Lower leg skin (tissue), 4 donors: ENCODE measurements at regions not wholly inside any gene's neighbourhood (a gene's known extent, or its start where the extent isn't known, plus 50 kb on each side); places are given as distances from the start of the nearest gene placed in this dataset.
"Not testable (repeated sequence)": the region's sequence is repeated elsewhere in the genome, so short reads cannot be mapped to it uniquely, and the experiment has no call there.

Experiments
- DNase-seq, 2 donors: peaks; one replicate each; pipeline ENCODE4 v3.0.0-alpha.2; 2019; ENCODE audit warnings: low spot score in 2 of 2
- H3K4me3 ChIP-seq: fragments of 200-600 bp; sonication (generic); 2 replicates; pipeline ENCODE4 v1.5.1; 2017; ENCODE audit warnings: mild to moderate bottlenecking, low read depth; ENCODE audit not compliant: poor library complexity, severe bottlenecking
- POLR2A ChIP-seq, 2 donors: fragments of 450-650 bp; IDR thresholded peaks; one replicate each; pipeline ENCODE4 v1.6.1; 2016 to 2017; ENCODE audit warnings: antibody characterized with exemption in 2 of 2, mild to moderate bottlenecking in 1 of 2, moderate library complexity in 1 of 2
- WGBS, 2 donors: methylation state at CpG; one replicate each; pipeline ENCODE4 v1.1.5; 2018; 5-methylcytosine and 5-hydroxymethylcytosine counted together
- intact Hi-C: fragments of 100-400 bp; cut with DNase I; formaldehyde crosslinking; loops from one replicate; pipeline ENCODE4 v1.15.0; 2023; ENCODE audit warnings: low total_unique reads
- TF ChIP-seq, protein P1 (sequence below), 3 donors: fragments of 450-650 bp; IDR thresholded peaks; one replicate each; pipeline ENCODE4 v1.5.1; 2016; ENCODE audit warnings: antibody characterized with exemption in 3 of 3, mild to moderate bottlenecking in 3 of 3, moderate library complexity in 2 of 3

DNA sequence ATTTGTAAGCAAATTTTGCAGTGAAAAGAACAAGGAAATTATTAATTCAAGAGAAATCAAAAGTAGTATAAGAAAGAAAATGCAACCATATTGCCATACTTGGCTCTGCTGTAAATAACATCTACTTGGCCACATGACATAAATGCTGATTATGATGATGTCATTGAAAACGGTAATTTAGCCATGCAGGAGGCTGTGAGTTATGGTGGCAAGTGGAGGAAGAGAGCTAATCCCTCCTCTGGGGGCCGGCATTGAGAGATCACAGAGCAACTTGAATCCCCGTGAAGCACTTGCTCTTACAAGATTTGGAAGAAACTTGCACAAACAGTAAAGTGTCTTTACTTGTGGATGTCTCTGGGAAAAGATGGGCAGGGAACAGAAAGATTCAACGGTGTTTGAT is 456.6 kb downstream of the PREX1 start:
- no peak for TF ChIP-seq POLR2A (IDR thresholded peaks at IDR 0.05)
- TF ChIP-seq, protein P1, sequence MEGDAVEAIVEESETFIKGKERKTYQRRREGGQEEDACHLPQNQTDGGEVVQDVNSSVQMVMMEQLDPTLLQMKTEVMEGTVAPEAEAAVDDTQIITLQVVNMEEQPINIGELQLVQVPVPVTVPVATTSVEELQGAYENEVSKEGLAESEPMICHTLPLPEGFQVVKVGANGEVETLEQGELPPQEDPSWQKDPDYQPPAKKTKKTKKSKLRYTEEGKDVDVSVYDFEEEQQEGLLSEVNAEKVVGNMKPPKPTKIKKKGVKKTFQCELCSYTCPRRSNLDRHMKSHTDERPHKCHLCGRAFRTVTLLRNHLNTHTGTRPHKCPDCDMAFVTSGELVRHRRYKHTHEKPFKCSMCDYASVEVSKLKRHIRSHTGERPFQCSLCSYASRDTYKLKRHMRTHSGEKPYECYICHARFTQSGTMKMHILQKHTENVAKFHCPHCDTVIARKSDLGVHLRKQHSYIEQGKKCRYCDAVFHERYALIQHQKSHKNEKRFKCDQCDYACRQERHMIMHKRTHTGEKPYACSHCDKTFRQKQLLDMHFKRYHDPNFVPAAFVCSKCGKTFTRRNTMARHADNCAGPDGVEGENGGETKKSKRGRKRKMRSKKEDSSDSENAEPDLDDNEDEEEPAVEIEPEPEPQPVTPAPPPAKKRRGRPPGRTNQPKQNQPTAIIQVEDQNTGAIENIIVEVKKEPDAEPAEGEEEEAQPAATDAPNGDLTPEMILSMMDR (IDR thresholded peaks at IDR 0.05): no peak
- no peak overlapping the region for H3K4me3 ChIP-seq
- intact Hi-C loops: no loop called here
- WGBS, 2 donors: 74 to 76% methylated on average over 4 of the region's 4 CpGs
- DNase-seq: no peak

DNA sequence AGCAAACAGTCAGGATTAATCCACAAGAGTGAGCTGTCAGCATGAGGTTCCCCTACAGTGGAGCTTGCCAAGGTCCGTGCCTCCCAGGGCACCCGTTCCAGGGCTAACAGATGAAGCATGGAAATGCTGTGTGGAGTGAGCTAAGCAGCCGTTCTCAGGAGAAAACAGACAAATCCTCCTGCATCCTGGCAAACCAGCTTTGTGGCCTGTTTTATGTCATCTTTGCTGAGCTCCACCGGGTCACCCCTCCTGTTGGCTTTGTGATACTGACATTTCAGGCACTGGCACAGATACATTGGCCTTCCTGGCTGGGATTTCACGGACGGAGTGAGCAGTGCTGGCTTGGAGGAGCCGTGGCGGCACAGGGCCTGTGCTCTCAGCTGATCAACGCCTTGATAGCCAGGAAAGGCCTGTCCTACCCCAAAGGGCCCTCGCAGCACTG is 459.2 kb downstream of the PREX1 start:
- H3K4me3 ChIP-seq, intact Hi-C loops, DNase-seq: not testable (repeated sequence)
- WGBS, 2 donors: 53 to 65% methylated on average over 10 of the region's 10 CpGs

DNA sequence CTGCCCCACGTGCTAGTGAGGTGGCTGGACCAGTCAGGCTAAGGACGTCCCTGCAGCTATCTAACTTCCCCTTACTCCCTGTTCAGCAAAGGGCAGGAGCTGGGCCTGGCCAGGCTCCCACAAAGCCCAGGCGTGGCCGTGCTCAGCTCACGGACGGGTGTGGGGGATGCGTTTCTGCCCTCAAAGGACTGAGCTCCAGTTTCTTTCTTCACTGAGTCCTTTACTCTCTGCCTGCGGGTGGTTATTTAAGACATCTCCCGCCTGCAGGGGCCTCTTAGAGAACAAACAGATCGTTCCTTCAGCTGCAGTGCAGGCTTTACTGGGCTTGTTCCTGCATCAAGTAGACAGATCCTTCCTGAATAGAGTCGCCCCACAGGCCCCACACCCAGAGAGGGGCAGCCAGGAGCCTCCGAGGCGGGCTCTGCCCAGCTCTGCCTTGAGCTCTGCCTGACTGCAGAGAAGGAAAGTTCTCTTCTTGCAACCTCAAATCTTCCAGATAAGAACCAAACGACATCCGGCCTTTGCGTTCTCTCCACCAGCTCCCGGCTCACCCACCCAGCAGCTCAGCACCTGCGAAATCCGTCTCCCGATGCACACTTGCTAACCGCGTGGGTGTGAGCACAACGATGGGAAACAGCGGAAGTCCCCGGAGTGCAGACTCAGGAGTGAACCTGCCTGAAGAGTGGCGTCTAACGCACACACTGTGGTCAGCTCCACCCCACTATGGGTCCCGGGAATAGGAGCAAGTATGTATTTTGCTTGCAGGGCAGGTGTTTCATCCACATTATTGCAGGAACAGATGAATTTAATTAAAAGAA is 460.0 kb downstream of the PREX1 start:
- H3K4me3 ChIP-seq, DNase-seq, intact Hi-C loops: not testable (repeated sequence)
- WGBS, 2 donors: 23 to 30% methylated on average over 13 to 17 of the region's 28 CpGs

DNA sequence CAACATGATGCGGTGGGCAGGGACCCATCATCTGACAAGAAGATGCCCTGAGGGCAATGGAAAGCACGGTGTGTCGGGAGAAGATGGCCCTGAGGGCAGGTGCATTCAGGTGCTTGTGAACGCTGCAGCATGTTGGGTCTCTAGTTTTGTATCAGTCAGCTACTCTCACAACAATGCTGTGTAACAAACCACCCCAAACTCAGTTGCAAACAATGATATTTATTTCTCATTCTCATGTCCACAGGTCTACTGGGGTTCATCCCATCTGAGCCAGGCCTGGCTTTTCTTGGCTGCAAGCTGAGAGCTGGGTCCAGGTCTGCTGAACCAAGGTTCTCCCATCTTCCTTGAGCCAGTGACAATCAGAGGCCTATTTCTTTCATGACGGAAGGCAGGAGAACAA is 461.6 kb downstream of the PREX1 start:
- DNase-seq: no peak
- intact Hi-C loops: no loop called here
- no peak overlapping the region for H3K4me3 ChIP-seq
- no peak for TF ChIP-seq POLR2A (IDR thresholded peaks at IDR 0.05)
- TF ChIP-seq, protein P1 (IDR thresholded peaks at IDR 0.05): no peak
- 90 to 93% methylated on average over 5 of the region's 5 CpGs for WGBS, 2 donors

DNA sequence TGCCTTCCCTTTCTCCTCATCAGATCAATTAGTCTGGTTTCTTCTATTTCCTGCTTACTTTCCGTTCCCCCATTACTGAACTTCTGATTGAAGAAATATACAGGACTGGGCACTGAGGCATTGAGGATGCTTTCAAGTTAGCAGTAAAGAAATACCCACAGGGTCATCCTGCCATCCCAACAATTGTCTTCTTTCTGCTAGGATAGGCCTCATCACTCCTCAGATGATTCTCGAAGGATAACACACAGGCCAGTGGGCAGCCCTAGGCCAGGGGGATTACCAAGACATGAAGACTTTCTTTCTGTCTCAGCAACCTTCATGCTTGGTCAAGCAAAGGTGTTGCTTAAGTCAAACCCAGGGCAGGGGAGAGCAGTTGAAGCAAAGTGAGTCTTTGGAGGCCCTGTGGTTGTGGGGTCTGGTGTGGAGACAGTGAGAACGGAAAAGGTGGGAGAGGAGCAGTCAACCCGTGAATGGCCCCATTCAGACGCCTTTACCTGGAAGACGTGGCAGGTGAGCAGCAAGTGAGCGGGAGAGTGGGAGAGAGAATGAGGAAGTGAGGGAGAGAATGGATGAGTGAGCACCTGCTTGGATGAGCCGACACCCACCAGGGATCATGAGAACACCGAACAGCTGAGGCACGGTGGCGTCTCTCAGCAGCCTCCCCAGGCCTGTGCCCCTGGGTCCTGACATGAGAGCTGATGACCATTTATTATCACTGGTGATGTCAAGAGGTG is 462.9 kb downstream of the PREX1 start:
- 91 to 95% methylated on average over 11 of the region's 11 CpGs for WGBS, 2 donors
- DNase-seq: no peak
- TF ChIP-seq, protein P1 (IDR thresholded peaks at IDR 0.05): no peak
- no peak for TF ChIP-seq POLR2A (IDR thresholded peaks at IDR 0.05)
- no peak overlapping the region for H3K4me3 ChIP-seq
- intact Hi-C loops: no loop called here

DNA sequence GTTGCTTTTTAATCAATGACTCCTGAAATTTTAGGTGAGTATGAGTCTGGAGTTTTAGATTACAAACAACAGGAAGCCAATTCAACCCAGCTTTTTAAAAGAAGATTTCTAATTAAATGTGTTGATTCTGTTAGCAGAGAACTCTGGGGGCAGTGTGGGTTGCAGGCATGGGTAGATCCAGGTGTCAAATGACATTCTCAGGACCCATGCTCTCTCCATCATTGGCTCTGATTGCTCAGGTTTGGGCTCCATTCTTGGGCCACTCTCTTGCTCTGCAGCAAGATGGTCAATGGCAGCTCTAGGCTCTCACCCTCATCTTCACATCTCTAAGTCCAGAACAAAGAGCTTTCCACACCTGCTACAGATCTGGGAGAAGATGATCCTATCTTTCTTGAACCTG is 463.7 kb downstream of the PREX1 start:
- no peak for DNase-seq
- intact Hi-C loops: no loop called here
- TF ChIP-seq, protein P1 (IDR thresholded peaks at IDR 0.05): no peak
- TF ChIP-seq POLR2A (IDR thresholded peaks at IDR 0.05): no peak
- no peak overlapping the region for H3K4me3 ChIP-seq
